Panc1 (cell line): ENCODE measurements at regions not wholly inside any gene's neighbourhood (a gene's known extent, or its start where the extent isn't known, plus 50 kb on each side); places are given as distances from the start of the nearest gene placed in this dataset.

Experiments
- CTCF ChIP-seq: fragments of 450-650 bp; IDR thresholded peaks from 2 replicates; pipeline ENCODE4 v1.5.1; 2017; ENCODE audit warnings: mild to moderate bottlenecking
- POLR2AphosphoS5 ChIP-seq: IDR thresholded peaks from 2 replicates; pipeline ENCODE4 v1.6.1; 2012; ENCODE audit warnings: mild to moderate bottlenecking, low read depth, low read length, moderate library complexity
- REST ChIP-seq, 2 experiments: IDR thresholded peaks; 2 replicates each; pipeline ENCODE4 v1.6.1; 2011 to 2012; ENCODE audit warnings: low read depth in 2 of 2, control low read depth in 1 of 2, low read length in 1 of 2, mild to moderate bottlenecking in 1 of 2, moderate library complexity in 1 of 2; ENCODE audit not compliant: insufficient read depth in 1 of 2
- SIN3A ChIP-seq: IDR thresholded peaks from 2 replicates; pipeline ENCODE4 v1.6.1; 2012; ENCODE audit warnings: low read depth, mild to moderate bottlenecking, low read length, moderate library complexity, borderline replicate concordance; ENCODE audit not compliant: insufficient read depth
- TCF7L2 ChIP-seq: IDR thresholded peaks from 2 replicates; pipeline ENCODE4 v1.6.1; 2011; ENCODE audit warnings: mild to moderate bottlenecking, low read depth, low read length, inconsistent platforms

- no peak for TF ChIP-seq REST (IDR thresholded peaks at IDR 0.05; ENCODE audit: insufficient read depth in 1 of 2, low read depth in 2 of 2, low read length in 1 of 2)
- TF ChIP-seq SIN3A = no peak
- TF ChIP-seq CTCF = no peak
- no peak for TF ChIP-seq POLR2AphosphoS5
- TF ChIP-seq TCF7L2 = no peak
These were observed 72.6 kb downstream of the FOXL3 start for GRCh38 chr7:362402-363096.
